HFFc6 (cell line): ENCODE measurements at regions not wholly inside any gene's neighbourhood (a gene's known extent, or its start where the extent isn't known, plus 50 kb on each side); places are given as distances from the start of the nearest gene placed in this dataset. TPM values are rescaled to one million over a fixed set of nuclear protein-coding genes. Genes with fewer than 3 reads are reported as not detected.
A peak's percentile ranks its signal among the peaks of the same experiment; 100 is the strongest.
"Not testable (repeated sequence)": the region's sequence is repeated elsewhere in the genome, so short reads cannot be mapped to it uniquely, and the experiment has no call there.

Experiments
- DNase-seq: peaks from one replicate; pipeline ENCODE4 v3.0.0-alpha.2; 2018
- H3K27ac Mint-ChIP-seq: 2 replicates; pipeline ENCODE4 v1.8.0; 2020; ENCODE audit warnings: mild to moderate bottlenecking, mixed read lengths
- H3K27me3 Mint-ChIP-seq: 2 replicates; pipeline ENCODE4 v1.8.0; 2021; ENCODE audit warnings: mild to moderate bottlenecking, moderate library complexity, mixed read lengths; ENCODE audit not compliant: insufficient read depth
- H3K36me3 Mint-ChIP-seq: 2 replicates; pipeline ENCODE4 v1.8.0; 2021; ENCODE audit warnings: low read depth, mixed read lengths
- H3K4me1 Mint-ChIP-seq: 2 replicates; pipeline ENCODE4 v1.8.0; 2020; ENCODE audit warnings: low read depth, mixed read lengths
- H3K4me3 Mint-ChIP-seq: 2 replicates; pipeline ENCODE4 v1.8.0; 2020; ENCODE audit warnings: mild to moderate bottlenecking, moderate library complexity, mixed read lengths
- H3K9me3 Mint-ChIP-seq: 2 replicates; pipeline ENCODE4 v1.8.0; 2020; ENCODE audit warnings: mild to moderate bottlenecking, mixed read lengths
- CTCF ChIP-seq: fragments of 200-600 bp; sonication (generic); IDR thresholded peaks from 2 replicates; pipeline ENCODE4 v1.5.0; 2021; ENCODE audit warnings: antibody characterized with exemption, mild to moderate bottlenecking
- microRNA-seq: library from miRNA; unstranded; fragments of <30 nt; microRNA quantifications from one replicate; pipeline ENCODE4, GENCODE V29; 2019

GRCh38 chr3:125916376-125916978 is 52.5 kb upstream of the ROPN1B start:
- peaks cover 14% of the 10 kb centered on the region; the same call in 1 of the 2 replicates for H3K36me3 Mint-ChIP-seq
- no peak for DNase-seq
- H3K4me3 Mint-ChIP-seq = peak overlapping the region; percentile 91
- peaks cover 46% of the 10 kb centered on the region for H3K4me1 Mint-ChIP-seq
- peaks cover 4% of the 10 kb centered on the region for H3K27me3 Mint-ChIP-seq
- TF ChIP-seq CTCF = peak; percentile 23; the same call in 1 of the 2 replicates
- peak overlapping the region; percentile 99 for H3K27ac Mint-ChIP-seq
- no peaks in the 10 kb centered on the region for H3K9me3 Mint-ChIP-seq

GRCh38 chr3:125917020-125917549 is 51.9 kb upstream of the ROPN1B start:
- Mint-ChIP-seq H3K4me1 (peaks cover 46% of the 10 kb centered on the region), H3K4me3 (peak overlapping the region; percentile 91), H3K36me3 (peaks cover 11% of the 10 kb centered on the region; the same call in 1 of the 2 replicates), H3K27ac (peak overlapping the region; percentile 99)
- peak; percentile 85 for DNase-seq
- not testable (repeated sequence) for H3K9me3 Mint-ChIP-seq, H3K27me3 Mint-ChIP-seq

GRCh38 chr3:125918024-125918423 is 51.0 kb upstream of the ROPN1B start:
- Mint-ChIP-seq H3K27ac (peak overlapping the region; percentile 99), H3K4me3 (peak overlapping the region; percentile 91; the same call in 1 of the 2 replicates), H3K4me1 (peaks cover 46% of the 10 kb centered on the region)
- H3K36me3 Mint-ChIP-seq, DNase-seq, H3K27me3 Mint-ChIP-seq, H3K9me3 Mint-ChIP-seq: not testable (repeated sequence)

- H3K27me3 Mint-ChIP-seq, H3K9me3 Mint-ChIP-seq, H3K4me3 Mint-ChIP-seq, H3K36me3 Mint-ChIP-seq, H3K27ac Mint-ChIP-seq, DNase-seq: not testable (repeated sequence)
- peaks cover 46% of the 10 kb centered on the region for H3K4me1 Mint-ChIP-seq
Observed at GRCh38 chr3:125918451-125918850, 50.5 kb upstream of the ROPN1B start.

GRCh38 chr3:125918866-125919265 is 50.1 kb upstream of the ROPN1B start:
- H3K4me1 Mint-ChIP-seq = peaks cover 50% of the 10 kb centered on the region
- H3K9me3 Mint-ChIP-seq, DNase-seq, H3K36me3 Mint-ChIP-seq, H3K4me3 Mint-ChIP-seq, H3K27me3 Mint-ChIP-seq, H3K27ac Mint-ChIP-seq: not testable (repeated sequence)

Small RNA genes lying in the stretch of these regions (microRNA-seq; reads per million reads assigned to microRNA genes)
- not detected for gene MIR548I1
